Posterior vena cava (tissue), 2 donors: ENCODE measurements at regions not wholly inside any gene's neighbourhood (a gene's known extent, or its start where the extent isn't known, plus 50 kb on each side); places are given as distances from the start of the nearest gene placed in this dataset.
"Not testable (repeated sequence)": the region's sequence is repeated elsewhere in the genome, so short reads cannot be mapped to it uniquely, and the experiment has no call there.

ENCODE experiments used
- DNase-seq: peaks from one replicate; pipeline ENCODE4 v3.0.0-alpha.2; 2020; ENCODE audit warnings: low spot score
- intact Hi-C, 2 donors: fragments of 100-400 bp; cut with DNase I; formaldehyde crosslinking; loops; one replicate each; pipeline versions ENCODE4 v1.14.1 to v1.14.2; 2022 to 2023
- donor health status: DM: yes; HTN: yes; CAD: no.
- donor health status: DM: yes; HTN: yes; CAD: no.

GRCh38 chr14:105737504-105738246, 211.3 kb downstream of the TMEM121 start:
- intact Hi-C loops = no loop called here
- peak; percentile 48 for DNase-seq

GRCh38 chr14:105738638-105739037, 212.3 kb downstream of the TMEM121 start:
- DNase-seq = peak; percentile 48
- intact Hi-C loops = no loop called here

- intact Hi-C loops = no loop called here
- DNase-seq = no peak
Measured at GRCh38 chr14:105739331-105740102, 213.1 kb downstream of the TMEM121 start.

GRCh38 chr14:105740272-105740671, 213.9 kb downstream of the TMEM121 start:
- DNase-seq = peak; percentile 57
- intact Hi-C loops = not testable (repeated sequence)

- DNase-seq, intact Hi-C loops: not testable (repeated sequence)
Measured at GRCh38 chr14:105740961-105741360, 214.6 kb downstream of the TMEM121 start.

- intact Hi-C loops = not testable (repeated sequence)
- peak; percentile 61 for DNase-seq
Measured at GRCh38 chr14:105741707-105742530, 215.5 kb downstream of the TMEM121 start.

GRCh38 chr14:105742531-105742848, 216.1 kb downstream of the TMEM121 start:
- DNase-seq = peak; percentile 53
- intact Hi-C loops = no loop called here

GRCh38 chr14:105742904-105743701, 216.7 kb downstream of the TMEM121 start:
- peak; percentile 72 for DNase-seq
- intact Hi-C loops = not testable (repeated sequence)

GRCh38 chr14:105744213-105744787, 217.9 kb downstream of the TMEM121 start:
- peak; percentile 36 for DNase-seq
- intact Hi-C loops = not testable (repeated sequence)

- peak; percentile 53 for DNase-seq
- intact Hi-C loops = no loop called here
Measured at GRCh38 chr14:105745433-105746123, 219.2 kb downstream of the TMEM121 start.

- peak; percentile 46 for DNase-seq
- intact Hi-C loops = no loop called here
Measured at GRCh38 chr14:105746124-105746514, 219.7 kb downstream of the TMEM121 start.

GRCh38 chr14:105746800-105747502, 220.6 kb downstream of the TMEM121 start:
- peak; percentile 60 for DNase-seq
- intact Hi-C loops = not testable (repeated sequence)

GRCh38 chr14:105747503-105748203, 221.3 kb downstream of the TMEM121 start:
- DNase-seq = peak; percentile 80
- intact Hi-C loops = not testable (repeated sequence)

- DNase-seq = peak; percentile 70
- intact Hi-C loops = no loop called here
Measured at GRCh38 chr14:105748204-105748578, 221.8 kb downstream of the TMEM121 start.

GRCh38 chr14:105748710-105749109, 222.3 kb downstream of the TMEM121 start:
- DNase-seq = peak; percentile 30
- intact Hi-C loops = not testable (repeated sequence)

GRCh38 chr14:105749870-105750541, 223.6 kb downstream of the TMEM121 start:
- intact Hi-C loops = not testable (repeated sequence)
- DNase-seq = peak; percentile 62
